ENCODE measurements at regions not wholly inside any gene's neighbourhood (a gene's known extent, or its start where the extent isn't known, plus 50 kb on each side); places are given as distances from the start of the nearest gene placed in this dataset.

DNA sequence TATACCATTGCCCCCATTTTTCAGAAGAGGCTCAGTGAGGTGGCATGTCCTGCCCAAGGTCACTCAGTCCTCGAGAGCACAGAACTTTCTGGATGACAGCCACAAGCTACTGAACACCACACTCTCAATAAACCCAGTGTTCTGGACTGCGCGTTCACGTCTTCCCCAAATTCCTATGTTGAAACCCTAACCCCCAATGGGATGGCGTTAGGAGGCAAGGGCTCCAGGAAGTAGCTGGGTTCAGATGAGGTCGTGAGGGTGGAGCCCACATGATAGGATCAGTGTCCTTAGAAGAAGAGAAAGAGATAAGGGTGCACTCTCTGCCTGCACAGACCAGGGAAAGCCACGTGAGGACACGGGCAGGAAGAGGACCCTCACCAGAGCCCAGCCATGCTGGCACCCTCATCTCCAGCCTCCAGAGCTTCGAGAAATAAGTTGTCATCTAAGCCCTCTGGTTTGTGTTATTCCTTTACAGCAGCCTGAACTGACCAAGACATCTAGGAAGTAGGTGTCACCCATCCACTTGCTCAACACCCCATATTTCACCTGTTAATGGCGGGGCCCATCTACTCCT is 324.0 kb downstream of the UACA start:
- in situ Hi-C loops (cut with HindIII; ENCODE audit: low sequenced_read_pairs) = no loop called here
- no peak for DNase-seq (ENCODE audit: low read depth, low spot score)
- TF ChIP-seq, protein P1, sequence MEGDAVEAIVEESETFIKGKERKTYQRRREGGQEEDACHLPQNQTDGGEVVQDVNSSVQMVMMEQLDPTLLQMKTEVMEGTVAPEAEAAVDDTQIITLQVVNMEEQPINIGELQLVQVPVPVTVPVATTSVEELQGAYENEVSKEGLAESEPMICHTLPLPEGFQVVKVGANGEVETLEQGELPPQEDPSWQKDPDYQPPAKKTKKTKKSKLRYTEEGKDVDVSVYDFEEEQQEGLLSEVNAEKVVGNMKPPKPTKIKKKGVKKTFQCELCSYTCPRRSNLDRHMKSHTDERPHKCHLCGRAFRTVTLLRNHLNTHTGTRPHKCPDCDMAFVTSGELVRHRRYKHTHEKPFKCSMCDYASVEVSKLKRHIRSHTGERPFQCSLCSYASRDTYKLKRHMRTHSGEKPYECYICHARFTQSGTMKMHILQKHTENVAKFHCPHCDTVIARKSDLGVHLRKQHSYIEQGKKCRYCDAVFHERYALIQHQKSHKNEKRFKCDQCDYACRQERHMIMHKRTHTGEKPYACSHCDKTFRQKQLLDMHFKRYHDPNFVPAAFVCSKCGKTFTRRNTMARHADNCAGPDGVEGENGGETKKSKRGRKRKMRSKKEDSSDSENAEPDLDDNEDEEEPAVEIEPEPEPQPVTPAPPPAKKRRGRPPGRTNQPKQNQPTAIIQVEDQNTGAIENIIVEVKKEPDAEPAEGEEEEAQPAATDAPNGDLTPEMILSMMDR (IDR thresholded peaks at IDR 0.05; ENCODE audit: low read depth, low read length) = no peak
- no peak overlapping the region for H3K4me3 ChIP-seq (ENCODE audit: low read depth, low read length)

GRCh38 chr15:70438776-70439175 is 324.6 kb downstream of the UACA start:
- TF ChIP-seq, protein P1 (IDR thresholded peaks at IDR 0.05; ENCODE audit: low read depth, low read length) = no peak
- no peak for DNase-seq (ENCODE audit: low read depth, low spot score)
- no peak overlapping the region for H3K4me3 ChIP-seq (ENCODE audit: low read depth, low read length)
- in situ Hi-C loops (cut with HindIII; ENCODE audit: low sequenced_read_pairs) = no loop called here

DNA sequence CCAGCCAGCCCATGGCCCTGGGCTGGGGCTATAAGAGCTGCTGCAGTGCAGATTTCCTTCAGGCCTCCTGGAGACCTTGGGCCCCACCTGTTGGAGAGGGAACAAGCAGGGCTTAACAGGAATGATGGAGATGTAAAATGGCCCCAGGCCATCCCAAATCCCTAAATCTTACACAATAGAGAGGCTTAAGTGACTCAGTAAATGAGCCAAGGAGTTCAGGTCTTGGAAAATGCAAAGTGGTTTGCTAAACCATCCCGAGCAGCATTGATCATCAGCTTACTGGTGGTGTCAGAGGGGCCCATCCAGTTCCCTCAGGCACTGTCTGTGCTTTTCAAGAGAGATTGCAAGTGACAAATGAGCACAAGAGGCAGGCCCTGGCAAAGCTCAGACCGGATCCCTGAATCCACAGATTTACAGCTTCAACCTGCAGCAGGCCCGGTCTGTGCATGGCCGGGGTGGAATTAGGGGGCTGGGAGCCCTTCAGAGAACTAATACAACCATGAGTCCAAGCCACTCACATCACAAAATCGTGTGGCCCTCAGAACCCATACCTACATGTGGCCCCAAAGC is 325.4 kb downstream of the UACA start:
- TF ChIP-seq, protein P1 (IDR thresholded peaks at IDR 0.05; ENCODE audit: low read depth, low read length) = no peak
- no peak for DNase-seq (ENCODE audit: low read depth, low spot score)
- no peak overlapping the region for H3K4me3 ChIP-seq (ENCODE audit: low read depth, low read length)
- in situ Hi-C loops (cut with HindIII; ENCODE audit: low sequenced_read_pairs) = no loop called here

DNA sequence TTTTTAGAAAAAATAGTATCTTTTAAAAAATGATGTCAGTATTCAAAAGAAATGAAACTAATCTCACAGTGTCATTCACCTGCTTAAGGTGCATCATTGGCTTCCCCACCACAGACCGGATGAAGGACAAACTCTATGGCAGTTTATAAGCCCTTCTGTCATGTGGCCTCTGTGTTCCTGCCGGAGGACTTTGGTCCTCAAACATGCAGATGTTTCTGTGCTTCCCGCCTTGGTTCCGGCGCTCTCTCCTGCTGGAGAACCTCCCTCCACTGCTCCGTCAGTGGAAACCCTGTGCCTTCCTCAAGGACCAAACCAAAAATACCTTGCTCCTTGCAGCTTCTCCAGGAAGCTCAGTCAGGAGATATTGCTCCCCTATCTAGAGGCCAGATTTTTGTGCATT is 326.3 kb downstream of the UACA start:
- DNase-seq (ENCODE audit: low read depth, low spot score) = no peak
- in situ Hi-C loops (cut with HindIII; ENCODE audit: low sequenced_read_pairs) = no loop called here

GRCh38 chr15:70436428-70436827 is 326.9 kb downstream of the UACA start:
- H3K4me3 ChIP-seq (ENCODE audit: low read depth, low read length) = no peak overlapping the region
- TF ChIP-seq, protein P1 (IDR thresholded peaks at IDR 0.05; ENCODE audit: low read depth, low read length) = no peak
- DNase-seq (ENCODE audit: low read depth, low spot score) = no peak
- in situ Hi-C loops (cut with HindIII; ENCODE audit: low sequenced_read_pairs) = no loop called here

More for the DNA sequence above, 326.3 kb downstream of the UACA start:
- TF ChIP-seq, protein P1 (IDR thresholded peaks at IDR 0.05; ENCODE audit: low read depth, low read length) = no peak
- H3K4me3 ChIP-seq (ENCODE audit: low read depth, low read length) = no peak overlapping the region

DNA sequence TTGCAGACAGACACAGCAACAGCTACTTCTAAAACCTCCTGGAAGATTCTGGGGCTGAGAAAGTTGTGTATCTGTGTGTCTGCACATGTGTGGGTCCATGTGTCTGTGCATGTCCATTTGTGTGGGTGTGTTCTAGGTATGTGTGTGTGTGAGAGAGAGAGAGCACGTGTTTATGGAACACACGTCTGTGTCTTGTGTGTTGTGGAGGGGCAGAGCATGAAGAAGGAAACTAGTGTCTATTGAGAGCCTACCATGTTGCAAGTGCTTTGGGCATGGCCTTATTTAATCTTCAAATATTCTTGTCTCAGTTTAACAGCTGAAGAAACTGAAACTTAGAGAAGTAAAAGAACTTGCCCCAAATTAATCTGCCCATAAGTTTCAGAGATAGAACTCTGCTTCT is 327.5 kb downstream of the UACA start:
- TF ChIP-seq, protein P1 (IDR thresholded peaks at IDR 0.05; ENCODE audit: low read depth, low read length) = no peak
- H3K4me3 ChIP-seq (ENCODE audit: low read depth, low read length) = no peak overlapping the region
- no peak for DNase-seq (ENCODE audit: low read depth, low spot score)
- in situ Hi-C loops (cut with HindIII; ENCODE audit: low sequenced_read_pairs) = no loop called here
